ENCODE measurements at regions not wholly inside any gene's neighbourhood (a gene's known extent, or its start where the extent isn't known, plus 50 kb on each side); places are given as distances from the start of the nearest gene placed in this dataset.

- peak; percentile 54 for DNase-seq (ENCODE audit: low read depth)
Observed at GRCh38 chr13:110097013-110097412, 209.9 kb downstream of the COL4A1 start.

GRCh38 chr13:110092831-110093247, 214.1 kb downstream of the COL4A1 start:
- DNase-seq (ENCODE audit: low read depth), result peak; percentile 43

- no peak for DNase-seq (ENCODE audit: low read depth)
Observed at GRCh38 chr13:110089815-110090214, 217.1 kb downstream of the COL4A1 start.

- DNase-seq (ENCODE audit: low read depth), result no peak
Observed at GRCh38 chr13:110089100-110089499, 217.9 kb downstream of the COL4A1 start.

GRCh38 chr13:110073982-110074381, 233.0 kb downstream of the COL4A1 start:
- no peak for DNase-seq (ENCODE audit: low read depth)

- peak; percentile 93 for DNase-seq (ENCODE audit: low read depth)
Observed at GRCh38 chr13:110070511-110071120, 236.3 kb downstream of the COL4A1 start.

GRCh38 chr13:110070046-110070445, 236.9 kb downstream of the COL4A1 start:
- no peak for DNase-seq (ENCODE audit: low read depth)

- no peak for DNase-seq (ENCODE audit: low read depth)
Observed at GRCh38 chr13:110068176-110068473, 238.8 kb downstream of the COL4A1 start.

- peak; percentile 36 for DNase-seq (ENCODE audit: low read depth)
Observed at GRCh38 chr13:110067355-110068175, 239.4 kb downstream of the COL4A1 start.

GRCh38 chr13:110065780-110066179, 241.2 kb downstream of the COL4A1 start:
- no peak for DNase-seq (ENCODE audit: low read depth)

GRCh38 chr13:110063490-110064421, 243.2 kb downstream of the COL4A1 start:
- no peak for DNase-seq (ENCODE audit: low read depth)

- DNase-seq (ENCODE audit: low read depth), result no peak
Observed at GRCh38 chr13:110062777-110063442, 244.0 kb downstream of the COL4A1 start.

- no peak for DNase-seq (ENCODE audit: low read depth)
Observed at GRCh38 chr13:110062077-110062776, 244.7 kb downstream of the COL4A1 start.

GRCh38 chr13:110061270-110061669, 245.7 kb downstream of the COL4A1 start:
- DNase-seq (ENCODE audit: low read depth), result no peak

- DNase-seq (ENCODE audit: low read depth), result no peak
Observed at GRCh38 chr13:110057052-110057451, 249.9 kb downstream of the COL4A1 start.

GRCh38 chr13:110056640-110057039, 250.3 kb downstream of the COL4A1 start:
- no peak for DNase-seq (ENCODE audit: low read depth)

GRCh38 chr13:110055089-110055488, 251.9 kb downstream of the COL4A1 start:
- peak; percentile 81 for DNase-seq (ENCODE audit: low read depth)

GRCh38 chr13:110054041-110054440, 252.9 kb downstream of the COL4A1 start:
- DNase-seq (ENCODE audit: low read depth), result no peak

- peak; percentile 90 for DNase-seq (ENCODE audit: low read depth)
Observed at GRCh38 chr13:110047496-110047895, 259.5 kb downstream of the COL4A1 start.

- no peak for DNase-seq (ENCODE audit: low read depth)
Observed at GRCh38 chr13:110046811-110047210, 260.1 kb downstream of the COL4A1 start.

GRCh38 chr13:110045919-110046318, 259.5 kb upstream of the IRS2 start:
- DNase-seq (ENCODE audit: low read depth), result no peak

All from iris pigment epithelial cell (primary cell).